GM13976 (cell line): ENCODE measurements at regions not wholly inside any gene's neighbourhood (a gene's known extent, or its start where the extent isn't known, plus 50 kb on each side); places are given as distances from the start of the nearest gene placed in this dataset.
A peak's percentile ranks its signal among the peaks of the same experiment; 100 is the strongest.

Experiments
- DNase-seq: peaks from one replicate; pipeline ENCODE4 v3.0.0; 2012; ENCODE audit warnings: low spot score
- CTCF ChIP-seq: IDR thresholded peaks from 2 replicates; pipeline ENCODE4 v1.5.1; 2012; ENCODE audit warnings: borderline replicate concordance, mild to moderate bottlenecking; ENCODE audit not compliant: insufficient read depth; ENCODE audit errors: extremely low read depth, missing control alignments, control extremely low read depth
- in situ Hi-C: fragments of 300-500 bp; cut with MboI; formaldehyde crosslinking; loops from one replicate; pipeline ENCODE4 v1.12.0; 2022; ENCODE audit warnings: low sequenced_read_pairs, mixed read lengths, inconsistent platforms; ENCODE audit not compliant: unreplicated experiment

- no peak for TF ChIP-seq CTCF
- in situ Hi-C loops: no loop called here
- DNase-seq: no peak
These were observed 334.7 kb upstream of the SLC39A10 start for GRCh38 chr2:195322324-195322723.

- TF ChIP-seq CTCF: no peak
- in situ Hi-C loops: no loop called here
- no peak for DNase-seq
These were observed 336.5 kb upstream of the SLC39A10 start for GRCh38 chr2:195320413-195320973.

GRCh38 chr2:195319548-195320412 lies 337.2 kb upstream of the SLC39A10 start:
- in situ Hi-C loops: no loop called here
- DNase-seq: no peak
- TF ChIP-seq CTCF: no peak

GRCh38 chr2:195319112-195319460 lies 337.9 kb upstream of the SLC39A10 start:
- TF ChIP-seq CTCF: no peak
- in situ Hi-C loops: no loop called here
- DNase-seq: no peak

- peak; percentile 51 for TF ChIP-seq CTCF
- in situ Hi-C loops: no loop called here
- peak; percentile 41 for DNase-seq
These were observed 338.4 kb upstream of the SLC39A10 start for GRCh38 chr2:195318440-195319111.

GRCh38 chr2:195317550-195317949 lies 339.5 kb upstream of the SLC39A10 start:
- in situ Hi-C loops: no loop called here
- DNase-seq: no peak
- TF ChIP-seq CTCF: no peak
